ENCODE measurements at regions not wholly inside any gene's neighbourhood (a gene's known extent, or its start where the extent isn't known, plus 50 kb on each side); places are given as distances from the start of the nearest gene placed in this dataset.

DNA sequence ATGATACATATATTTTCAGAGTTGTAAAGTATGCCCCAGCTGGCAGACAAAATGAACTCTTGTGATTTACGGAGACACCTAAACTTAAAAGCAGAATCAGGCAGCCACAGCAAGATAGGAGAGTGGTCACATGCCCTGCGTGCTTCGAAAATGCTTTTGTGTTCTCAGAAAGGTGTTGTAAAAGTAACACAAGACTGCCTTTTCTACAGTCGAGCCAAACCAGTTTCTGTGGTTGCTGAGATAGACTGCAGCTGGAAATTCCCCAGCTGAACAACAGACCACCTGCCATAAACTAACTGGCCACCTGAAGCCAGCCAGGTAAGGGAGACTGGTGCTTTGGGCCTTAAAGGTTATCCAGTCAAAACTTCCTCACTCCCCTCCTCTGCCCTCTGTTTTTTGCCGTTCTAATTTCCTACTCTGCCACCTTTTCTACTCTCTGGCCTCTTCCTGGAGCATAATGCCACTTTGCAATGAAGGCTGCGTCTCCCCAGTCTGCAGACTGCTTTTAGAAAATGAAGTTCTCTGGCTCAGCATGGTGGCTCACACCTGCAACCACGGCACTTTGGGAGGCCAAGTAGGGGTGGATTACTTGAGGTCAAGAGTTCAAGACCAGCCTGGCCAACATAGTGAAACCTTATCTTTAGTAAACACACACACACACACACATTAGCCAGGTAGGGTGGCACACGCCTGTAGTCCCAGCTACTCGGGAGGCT, 381.2 kb upstream of the SLITRK1 start:
- no peak for DNase-seq

DNA sequence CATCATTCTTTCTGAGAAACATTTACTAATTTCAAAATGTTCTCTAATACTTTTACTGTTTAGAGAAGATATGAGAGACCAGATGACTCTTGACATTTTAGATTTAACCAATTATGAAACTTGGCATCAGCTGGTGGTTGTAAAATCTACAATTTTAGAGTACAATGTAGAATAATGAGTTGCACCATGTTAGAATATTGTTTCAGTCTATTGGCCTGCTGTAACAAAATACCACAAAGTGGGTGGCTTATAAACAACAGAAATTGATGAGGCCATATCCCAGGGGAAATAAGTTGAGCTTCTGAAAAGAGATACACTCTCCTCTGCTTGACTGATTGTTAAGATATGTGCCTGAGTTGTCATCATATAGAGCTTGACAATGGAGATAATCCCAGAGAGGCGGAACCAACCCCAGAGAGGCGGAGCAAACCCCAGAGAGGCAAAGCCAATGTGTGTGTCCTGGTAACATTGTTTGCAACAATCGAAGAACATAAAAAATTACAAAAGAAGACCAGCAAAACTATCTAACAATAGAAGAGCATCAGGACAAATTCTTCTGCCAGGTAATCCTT, 373.0 kb upstream of the SLITRK1 start:
- DNase-seq, result no peak

DNA sequence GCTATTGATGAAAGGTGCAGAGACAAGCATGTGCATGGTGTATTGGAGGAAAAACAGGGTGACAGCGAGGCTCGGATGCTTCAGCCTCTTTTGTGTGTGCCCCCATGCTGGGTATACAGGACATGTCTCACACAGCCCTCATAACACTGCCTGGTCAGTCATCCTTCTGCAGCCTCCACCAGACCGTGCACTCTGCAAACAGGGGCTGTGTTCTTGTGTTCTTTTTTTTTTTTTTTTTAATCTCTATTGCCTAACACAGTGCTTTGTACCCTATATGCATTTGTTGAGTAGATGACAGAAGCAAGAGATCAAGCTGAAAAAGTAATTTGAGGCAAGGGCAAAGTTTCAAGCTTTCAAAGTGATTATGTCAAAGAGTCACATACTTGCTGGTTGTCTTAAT, 367.2 kb upstream of the SLITRK1 start:
- no peak for DNase-seq

DNA sequence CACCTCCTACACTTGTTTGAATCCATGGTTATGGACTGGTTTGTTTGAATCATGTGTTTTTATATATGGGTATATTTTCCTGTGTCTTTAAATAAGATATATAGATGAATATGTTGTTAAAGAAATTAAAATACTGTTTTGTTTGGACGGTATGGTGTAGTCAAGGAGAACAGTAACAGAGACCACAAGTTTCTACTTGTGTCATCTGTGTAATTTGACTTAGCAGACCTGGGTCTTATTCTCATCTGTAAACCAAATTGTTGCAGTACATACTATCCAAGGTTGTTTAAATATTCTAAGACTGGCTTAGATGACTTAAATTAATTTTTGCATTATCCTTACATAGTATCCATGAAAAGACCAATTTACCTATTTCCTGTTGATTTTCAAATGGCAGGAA, 361.1 kb upstream of the SLITRK1 start:
- DNase-seq, result no peak

DNA sequence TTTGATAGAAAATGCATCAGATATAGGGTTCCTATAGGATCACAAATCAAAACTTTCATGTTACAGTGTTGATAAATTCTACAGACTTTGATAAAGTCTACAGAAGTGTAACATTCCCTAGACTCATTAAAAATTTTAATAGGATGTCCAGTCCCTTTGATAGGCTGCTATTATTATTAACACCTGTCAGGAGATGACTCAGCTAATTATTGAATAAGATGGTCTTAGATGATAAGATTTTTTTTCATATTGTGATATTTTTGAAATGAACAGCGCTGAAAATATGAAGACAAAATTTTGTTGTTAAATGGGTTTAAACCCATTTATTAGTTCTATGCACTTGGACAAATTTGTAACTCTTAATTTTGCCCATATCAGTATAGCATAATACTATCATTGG, 356.8 kb upstream of the SLITRK1 start:
- DNase-seq, result no peak

DNA sequence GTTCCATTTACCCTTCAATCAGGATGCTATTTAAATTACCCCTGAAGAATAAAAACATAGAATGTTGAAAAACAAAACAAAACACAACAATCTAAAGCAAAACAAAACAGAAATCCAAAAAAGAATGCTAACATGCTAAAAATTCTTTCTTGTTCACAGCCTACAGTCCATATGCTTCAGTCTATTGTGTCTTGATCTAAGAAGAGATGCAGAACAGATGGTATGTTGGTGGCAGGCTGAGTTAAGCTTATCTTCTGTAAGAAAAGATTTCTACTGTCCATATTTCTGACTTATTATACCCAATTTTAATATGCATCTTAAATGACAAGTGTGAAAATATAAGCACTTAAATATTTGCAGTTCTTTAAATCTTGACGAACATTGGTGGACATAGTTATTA, 356.1 kb upstream of the SLITRK1 start:
- DNase-seq, result no peak

DNA sequence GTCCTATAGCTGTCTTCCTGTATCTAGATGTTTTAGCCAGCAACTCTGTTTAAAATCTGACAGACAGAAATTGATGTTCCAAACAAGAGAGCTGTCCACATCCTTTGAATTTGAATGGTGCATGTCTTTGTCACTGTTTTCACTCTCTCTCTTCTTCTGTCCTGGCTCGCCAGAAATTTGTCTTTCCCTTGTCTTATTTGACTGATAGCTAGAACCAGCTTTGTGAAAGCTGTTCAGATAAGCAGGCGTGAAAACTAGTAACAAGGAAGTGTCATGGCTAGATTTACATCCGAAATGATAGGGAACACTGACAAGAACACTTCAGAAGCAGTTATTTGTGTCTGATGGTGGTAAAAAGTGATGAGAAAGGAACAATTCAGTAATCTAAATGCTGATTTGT, 354.9 kb upstream of the SLITRK1 start:
- no peak for DNase-seq

DNA sequence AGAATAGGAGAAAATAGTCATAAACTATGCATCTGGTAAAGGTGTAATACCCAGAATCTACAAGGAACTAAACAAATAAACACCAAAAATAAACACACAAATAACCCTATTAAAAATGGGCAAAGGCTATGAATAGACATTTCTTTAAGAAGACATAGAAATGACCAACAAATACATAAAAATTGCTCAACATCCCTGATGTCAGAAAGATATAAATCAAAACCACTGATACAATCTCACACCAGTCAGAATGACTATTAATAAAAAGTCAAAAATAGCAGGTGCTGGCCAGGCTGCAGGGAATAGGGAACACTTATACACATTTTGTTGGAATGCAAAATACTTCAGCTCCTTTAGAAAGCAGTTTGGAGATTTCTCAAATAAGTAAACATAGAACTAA, 352.1 kb upstream of the SLITRK1 start:
- DNase-seq, result no peak

DNA sequence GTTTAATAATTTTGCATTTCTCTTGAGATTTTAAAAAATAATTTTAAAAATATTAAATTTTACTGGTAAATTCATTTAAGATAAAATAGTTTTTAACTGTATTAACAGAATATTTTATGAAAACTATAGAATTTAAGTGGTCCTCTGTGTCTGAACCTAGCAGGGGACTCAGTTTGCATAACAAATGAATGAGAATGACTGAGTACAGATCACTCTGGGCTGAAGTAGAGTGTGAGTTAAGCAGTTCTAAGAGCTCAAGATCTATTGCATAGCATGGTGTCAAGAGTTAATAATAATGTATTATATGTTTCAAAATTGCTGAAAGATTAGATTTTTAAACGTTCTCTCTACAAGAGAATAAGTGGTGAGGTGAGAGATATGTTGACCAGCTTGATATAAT, 348.3 kb upstream of the SLITRK1 start:
- DNase-seq, result no peak

DNA sequence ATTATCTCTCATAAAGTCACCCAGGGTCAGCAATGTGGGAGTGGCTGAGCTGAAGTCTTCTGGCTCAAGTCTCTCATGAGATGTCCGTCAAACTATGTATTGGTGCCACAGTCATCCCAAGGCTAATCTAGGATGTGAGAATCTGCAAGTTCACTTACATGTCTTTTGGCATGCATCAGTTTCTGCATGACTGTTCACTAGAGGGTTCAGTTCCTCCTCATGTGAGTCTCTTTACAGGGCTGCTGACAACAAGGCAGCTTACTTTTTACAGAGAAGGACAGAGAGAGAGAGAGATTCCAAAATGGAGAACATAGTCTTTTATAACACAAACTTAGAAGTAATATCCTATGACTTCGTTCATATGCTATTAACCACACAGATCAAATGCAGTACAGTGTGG, 328.8 kb upstream of the SLITRK1 start:
- DNase-seq, result no peak

DNA sequence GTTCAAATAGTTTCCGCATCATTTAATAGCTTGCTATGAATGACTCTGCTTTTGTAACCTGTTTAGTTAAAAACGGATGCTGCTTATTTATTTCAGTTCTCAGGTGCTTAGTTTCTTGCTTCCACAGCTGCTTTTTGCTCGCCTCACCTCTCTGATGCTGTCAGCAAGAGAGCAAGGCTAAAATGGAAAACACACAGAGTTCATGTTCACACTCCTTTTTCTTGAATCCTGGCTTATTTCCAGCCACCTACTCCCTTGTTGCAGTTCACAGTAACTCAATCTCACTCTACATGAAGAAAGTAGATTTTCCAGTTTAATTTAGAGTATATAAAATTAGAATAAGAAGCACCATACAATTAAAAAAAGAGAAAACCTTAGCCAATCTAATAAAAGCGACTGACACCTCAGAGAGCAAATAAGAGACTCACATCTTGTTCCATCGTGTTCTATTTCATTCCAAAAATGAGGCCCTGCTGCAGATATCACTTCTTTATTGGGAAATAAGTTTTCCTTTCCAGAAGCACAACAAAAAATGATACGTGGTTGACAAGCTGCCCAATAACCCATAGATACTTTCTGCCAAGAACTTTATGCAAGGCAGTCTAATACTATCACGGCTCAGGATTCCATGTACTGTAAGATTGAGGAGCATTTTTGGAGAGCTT, 326.1 kb upstream of the SLITRK1 start:
- DNase-seq, result no peak

DNA sequence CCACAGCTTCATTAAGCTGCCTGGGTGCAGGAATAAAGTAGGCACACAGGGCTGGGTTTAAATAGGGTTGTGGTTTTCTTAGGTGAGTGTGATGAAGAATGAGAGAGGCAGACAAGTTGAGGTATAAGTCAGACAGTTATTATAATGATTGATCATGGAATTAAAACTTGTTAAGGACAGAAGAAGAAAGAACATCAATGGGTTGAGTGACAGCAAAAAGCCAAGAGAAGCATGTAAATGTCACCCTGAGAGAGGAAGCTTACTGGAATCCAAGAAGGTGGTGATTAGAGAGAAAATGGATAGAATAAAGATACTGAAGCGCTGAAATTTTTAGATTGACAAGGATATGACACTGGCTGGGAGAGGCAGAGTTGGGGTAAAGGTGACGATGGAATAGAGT, 325.2 kb upstream of the SLITRK1 start:
- DNase-seq, result no peak

DNA sequence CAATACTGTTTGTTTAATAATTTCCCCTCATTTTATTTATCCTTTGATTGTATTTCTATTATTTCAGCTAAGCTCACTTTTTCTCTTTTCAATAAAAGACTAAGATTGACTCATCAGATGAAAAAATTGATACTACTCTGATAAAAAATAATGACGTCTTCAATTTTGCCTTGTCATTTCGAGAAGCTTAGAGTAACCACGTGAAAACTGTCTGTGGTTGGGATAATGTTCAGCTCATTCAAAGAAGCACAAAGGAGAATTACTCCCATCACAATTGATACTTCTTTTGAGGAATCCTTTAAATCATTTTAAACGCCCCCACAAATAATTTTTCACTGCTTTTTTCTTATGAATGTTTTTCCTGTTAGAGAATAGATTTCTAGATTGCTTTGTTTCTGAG, 318.7 kb upstream of the SLITRK1 start:
- DNase-seq, result no peak

DNA sequence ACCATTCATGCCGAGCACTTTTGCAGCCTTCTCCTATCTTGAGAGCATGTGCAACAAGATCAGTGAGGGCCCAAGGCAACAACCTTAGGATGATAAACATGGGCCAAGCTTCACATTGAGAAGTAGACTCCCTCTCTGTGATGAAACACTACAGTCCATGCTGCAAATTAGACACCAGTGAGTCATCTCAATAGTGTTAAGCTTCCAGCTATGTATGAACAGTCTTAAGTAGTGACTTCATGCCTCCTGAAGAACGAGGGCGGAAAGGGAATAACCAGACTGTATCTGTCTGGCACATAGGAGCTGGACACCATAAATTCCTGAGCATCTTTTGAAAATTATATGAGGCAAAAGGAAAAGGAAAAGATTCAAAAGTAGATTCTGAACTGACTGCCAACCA, 309.9 kb upstream of the SLITRK1 start:
- DNase-seq, result no peak

DNA sequence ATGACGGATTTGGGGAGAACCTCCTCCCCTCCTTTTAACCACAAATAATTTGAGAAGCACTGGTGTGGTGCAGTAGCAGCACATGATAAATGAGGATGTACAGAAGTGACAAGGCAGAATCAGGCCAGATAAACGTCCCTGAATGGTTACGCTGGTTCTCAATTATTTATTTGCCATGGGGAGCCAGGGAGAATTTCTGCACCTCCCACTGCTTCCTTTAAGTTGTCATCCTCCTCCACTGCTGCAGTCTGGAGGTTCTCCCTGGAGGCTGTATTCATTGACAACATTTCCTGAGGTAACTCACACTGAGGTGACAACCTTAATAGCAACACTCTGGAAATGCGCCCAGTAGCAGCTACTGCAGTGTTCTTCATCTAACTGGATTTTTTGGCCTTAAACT, 308.9 kb upstream of the SLITRK1 start:
- DNase-seq, result no peak

DNA sequence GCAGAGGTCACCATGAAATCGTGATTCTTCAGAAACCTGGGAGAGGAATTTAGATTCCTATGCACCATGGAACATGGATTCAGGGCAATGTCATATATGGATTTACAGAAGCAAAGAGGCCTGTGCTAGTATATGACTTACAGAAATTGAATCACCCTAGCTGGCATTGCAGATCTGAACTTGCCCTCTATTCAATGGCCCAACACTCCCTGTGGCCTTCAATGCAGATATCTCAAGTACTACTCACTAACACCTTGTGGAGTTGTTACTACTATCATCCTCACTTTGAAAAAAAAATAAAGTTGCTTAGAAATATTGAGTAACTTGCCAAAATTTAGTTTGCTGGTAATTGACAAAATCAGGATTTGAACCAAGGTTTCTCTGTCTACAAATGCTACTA, 305.4 kb upstream of the SLITRK1 start:
- no peak for DNase-seq

DNA sequence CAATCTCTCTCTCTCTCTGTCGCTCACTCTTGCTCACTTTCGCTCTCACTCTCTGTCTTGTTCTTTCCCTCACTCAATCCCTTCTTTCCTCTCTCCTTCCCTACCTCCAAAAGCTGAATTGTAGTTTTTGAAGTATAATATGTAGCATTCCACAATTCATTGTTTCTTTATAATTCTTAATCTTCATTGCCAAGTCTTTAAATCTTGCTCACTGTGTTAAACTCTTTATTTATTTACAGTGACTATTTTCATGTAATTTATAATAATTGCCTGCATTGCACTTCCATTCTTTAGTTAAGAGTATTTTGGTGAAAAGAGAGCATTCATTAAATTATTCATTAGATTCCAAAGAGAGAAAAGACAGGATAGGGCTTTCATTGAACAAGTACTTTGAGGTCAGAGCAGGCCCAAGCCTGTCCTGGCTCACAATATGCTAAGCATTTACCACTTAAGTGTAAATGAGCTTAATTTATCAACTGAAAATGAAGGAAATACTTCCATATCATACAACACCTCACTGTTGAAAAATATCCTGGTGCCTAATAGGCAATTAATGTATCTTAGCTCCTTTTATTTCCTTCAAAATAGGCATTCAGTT, 257.4 kb upstream of the SLITRK1 start:
- DNase-seq, result no peak

DNA sequence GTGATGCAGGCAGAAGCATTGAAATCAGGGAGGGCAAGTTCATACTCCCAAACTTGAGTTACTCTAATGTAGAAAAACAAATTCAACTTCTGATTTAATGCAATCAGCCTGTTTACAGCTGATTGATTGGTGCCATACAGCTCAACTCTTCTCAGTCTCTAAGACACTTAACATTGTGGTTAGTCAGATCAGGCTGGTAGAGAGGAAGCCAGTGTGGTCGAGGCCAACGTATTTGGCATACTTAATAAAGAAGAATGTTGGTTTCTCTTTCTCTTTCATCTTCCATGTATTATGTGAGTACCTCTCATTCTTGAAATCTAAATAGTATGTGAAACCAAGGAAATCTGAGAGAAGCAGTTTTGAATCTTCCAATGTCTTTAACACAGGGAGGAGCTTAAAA, 255.0 kb upstream of the SLITRK1 start:
- DNase-seq, result no peak

DNA sequence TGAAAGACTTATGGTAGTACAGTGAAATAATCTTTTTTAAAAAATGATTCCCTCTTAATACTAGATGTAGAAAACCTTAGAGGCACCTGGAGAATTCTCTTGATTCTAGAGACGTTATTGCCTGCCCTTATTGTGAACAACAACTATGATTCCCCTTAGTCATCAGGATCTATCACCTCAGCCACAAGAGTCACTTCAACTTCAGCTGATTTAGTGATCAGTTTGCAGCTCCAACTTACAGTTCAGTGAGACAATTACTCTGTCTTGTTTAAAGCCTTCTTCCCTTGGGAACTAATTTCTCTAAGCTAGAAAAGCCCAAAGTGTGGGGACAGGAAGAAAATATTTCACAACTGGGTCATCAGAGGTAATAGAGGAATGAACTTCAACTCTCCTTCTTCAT, 254.3 kb upstream of the SLITRK1 start:
- DNase-seq, result no peak

DNA sequence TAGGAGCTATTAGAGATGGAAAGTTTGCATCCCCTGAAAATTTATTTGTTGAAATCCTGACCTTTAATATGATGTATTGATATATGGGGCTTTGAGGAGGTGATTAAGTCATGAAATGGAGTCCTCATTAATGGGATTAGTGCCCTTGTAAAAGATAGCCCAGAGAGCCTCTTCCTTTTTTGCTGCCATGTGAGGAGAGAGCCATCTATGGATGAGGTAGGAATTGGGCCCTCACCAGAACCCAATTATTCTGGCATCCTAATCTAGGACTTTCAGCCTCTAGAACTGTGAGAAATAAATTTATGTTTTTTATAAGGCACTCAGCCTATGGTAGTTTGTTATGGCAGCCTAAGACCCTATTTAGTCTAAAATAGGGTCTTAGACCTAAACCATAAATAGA, 250.2 kb upstream of the SLITRK1 start:
- no peak for DNase-seq

DNA sequence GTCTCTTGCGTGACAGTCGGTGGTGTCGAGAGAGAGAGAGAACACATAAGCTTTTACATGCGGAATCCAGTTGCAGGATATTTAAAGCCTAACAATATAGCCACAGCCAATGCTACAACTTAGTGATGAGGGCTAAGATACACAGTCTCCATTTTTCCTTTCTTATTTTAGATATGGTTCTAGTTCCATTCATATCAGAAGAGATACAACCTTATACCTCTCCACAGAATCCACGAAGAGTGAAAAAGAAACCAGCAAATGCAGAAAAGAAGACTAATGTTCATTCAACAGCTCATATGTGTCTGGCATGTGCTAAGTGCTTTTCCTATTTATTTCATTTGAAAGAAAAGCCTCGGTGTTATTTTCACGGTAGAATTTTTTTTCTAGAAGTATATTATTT, 249.0 kb upstream of the SLITRK1 start:
- DNase-seq, result no peak

DNA sequence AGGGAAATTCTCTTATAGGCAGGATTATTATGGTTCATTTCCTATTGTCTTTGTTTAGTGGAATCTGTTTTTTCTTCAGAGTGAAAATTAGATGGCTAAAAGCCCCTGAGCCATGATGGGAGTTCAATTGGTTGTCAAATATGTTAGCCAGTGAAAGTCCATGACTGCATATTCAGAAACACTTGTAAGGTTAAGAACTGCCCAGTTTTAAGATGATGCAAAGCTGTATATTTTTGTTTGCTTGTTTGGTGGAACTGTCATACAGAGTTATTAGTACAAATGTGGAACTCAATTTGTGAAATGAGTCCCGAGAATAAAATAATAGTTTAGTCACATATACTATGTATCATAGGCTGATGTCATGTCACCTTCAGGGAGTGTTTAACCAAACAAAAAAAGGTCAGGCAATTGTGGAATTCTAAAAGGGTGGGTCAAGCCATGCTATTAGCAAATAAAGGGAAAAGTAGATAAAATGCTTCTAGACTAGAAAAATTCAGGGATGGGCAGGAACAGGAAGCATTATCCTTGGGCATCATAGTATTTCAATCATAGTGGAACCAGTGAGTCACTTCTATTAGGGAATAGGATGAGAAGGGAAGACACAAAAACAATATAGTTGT, 248.3 kb upstream of the SLITRK1 start:
- DNase-seq, result no peak

DNA sequence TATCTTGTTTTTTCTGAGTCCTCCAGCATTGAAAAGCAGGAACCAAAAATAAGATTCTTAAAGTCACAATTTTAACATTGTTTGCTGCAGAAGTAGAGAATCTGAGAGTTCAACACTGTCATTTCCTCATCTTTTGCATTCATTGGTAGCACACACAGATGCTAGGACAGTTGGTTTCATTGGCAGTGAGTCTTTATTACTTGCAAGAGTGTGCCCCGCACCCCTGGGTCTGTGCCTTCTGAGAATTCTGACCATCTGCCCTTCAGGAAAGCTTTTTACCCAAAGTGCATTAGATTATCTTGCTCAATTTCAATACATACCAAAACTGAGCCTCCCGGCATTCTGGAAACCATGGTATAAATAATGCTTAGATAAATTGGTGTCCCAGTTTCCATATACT, 247.7 kb upstream of the SLITRK1 start:
- DNase-seq, result no peak

DNA sequence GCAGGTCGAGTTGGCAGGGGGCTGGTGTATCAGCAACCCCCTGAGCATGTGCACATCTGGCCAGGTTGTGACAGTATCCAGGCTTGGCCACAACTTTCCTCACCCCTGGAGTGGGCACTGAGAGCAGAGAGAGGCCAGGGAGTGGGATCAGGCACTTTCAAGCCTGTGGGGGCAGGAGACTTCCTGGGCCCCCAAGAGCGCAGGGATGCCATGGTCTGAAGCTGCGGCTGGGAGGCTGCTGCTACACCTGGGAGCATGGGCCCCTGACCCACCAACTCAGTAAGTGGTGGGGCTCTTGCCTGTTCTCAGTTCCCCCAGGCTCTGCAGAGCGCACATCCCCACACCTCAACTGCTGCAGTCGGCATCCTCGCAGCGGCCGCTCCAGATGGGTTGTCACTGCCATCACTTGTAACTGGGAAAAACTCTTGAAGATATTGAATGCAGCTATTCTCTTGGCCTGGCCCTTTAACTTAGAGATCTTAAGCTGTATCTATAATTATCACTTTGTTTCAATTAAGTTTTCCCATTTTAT, 245.4 kb upstream of the SLITRK1 start:
- DNase-seq, result no peak

Measured in SHP77 (cell line).